ENCODE measurements at regions not wholly inside any gene's neighbourhood (a gene's known extent, or its start where the extent isn't known, plus 50 kb on each side); places are given as distances from the start of the nearest gene placed in this dataset.

GRCh38 chr13:50306156-50306555, 290.9 kb downstream of the KCNRG start:
- H3K36me3 Mint-ChIP-seq = peaks cover 7% of the 10 kb centered on the region
- H3K9me3 Mint-ChIP-seq = no peaks in the 10 kb centered on the region
- POLR2A ChIA-PET = no interaction called here
- H3K27me3 Mint-ChIP-seq = peaks cover 13% of the 10 kb centered on the region
- H3K4me1 Mint-ChIP-seq = peaks cover 7% of the 10 kb centered on the region
- H3K27ac Mint-ChIP-seq = no peak overlapping the region
- no peak overlapping the region for H3K4me3 Mint-ChIP-seq
- no peak for DNase-seq
- ATAC-seq (ENCODE audit: low read depth) = no peak

- no peak overlapping the region for H3K27ac Mint-ChIP-seq
- H3K36me3 Mint-ChIP-seq = peaks cover 7% of the 10 kb centered on the region
- H3K4me1 Mint-ChIP-seq = peaks cover 7% of the 10 kb centered on the region
- no peak for DNase-seq
- H3K9me3 Mint-ChIP-seq = no peaks in the 10 kb centered on the region
- no peak for ATAC-seq (ENCODE audit: low read depth)
- POLR2A ChIA-PET = no interaction called here
- no peak overlapping the region for H3K4me3 Mint-ChIP-seq
- peaks cover 5% of the 10 kb centered on the region for H3K27me3 Mint-ChIP-seq
Observed at GRCh38 chr13:50309318-50309717, 294.1 kb downstream of the KCNRG start.

DNA sequence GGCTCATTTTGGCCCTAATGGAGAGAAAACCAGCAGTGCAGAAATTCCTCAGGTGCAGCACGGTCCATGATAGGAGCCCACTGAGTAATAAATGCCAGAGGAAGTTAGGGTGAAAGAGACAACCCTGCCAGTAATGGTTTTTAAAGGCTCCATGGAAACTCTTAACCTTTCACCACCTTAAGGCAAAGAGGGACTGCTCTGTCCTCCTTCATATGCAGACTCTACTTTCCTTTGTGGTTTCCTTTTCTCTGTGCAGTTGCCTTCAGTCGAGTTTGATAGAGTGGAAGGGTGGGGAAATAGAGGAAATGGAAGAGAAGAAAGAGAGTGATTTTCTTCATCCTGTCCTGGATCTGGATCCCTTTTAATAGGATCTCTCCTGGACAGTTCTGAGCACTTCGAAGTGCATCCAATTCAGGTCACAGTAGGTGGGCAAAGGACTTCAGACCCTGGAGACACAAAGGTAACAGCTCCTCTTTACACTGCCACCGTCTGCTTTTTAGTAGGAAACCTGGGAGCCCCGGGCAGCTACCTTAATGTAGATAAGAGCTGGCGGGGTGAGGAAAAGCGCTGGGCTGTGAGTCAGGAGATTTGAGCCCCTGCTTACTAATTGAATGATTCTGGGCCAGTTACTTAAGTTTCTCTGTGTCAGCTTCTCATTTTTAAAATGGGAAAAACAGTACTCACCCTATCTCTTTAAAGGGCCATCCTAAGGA, 294.8 kb downstream of the KCNRG start:
- no peak overlapping the region for H3K27ac Mint-ChIP-seq
- POLR2A ChIA-PET = no interaction called here
- no peak for DNase-seq
- no peaks in the 10 kb centered on the region for H3K9me3 Mint-ChIP-seq
- peaks cover 7% of the 10 kb centered on the region for H3K4me1 Mint-ChIP-seq
- H3K27me3 Mint-ChIP-seq = peaks cover 5% of the 10 kb centered on the region
- H3K36me3 Mint-ChIP-seq = peaks cover 7% of the 10 kb centered on the region
- H3K4me3 Mint-ChIP-seq = no peak overlapping the region
- no peak for ATAC-seq (ENCODE audit: low read depth)

DNA sequence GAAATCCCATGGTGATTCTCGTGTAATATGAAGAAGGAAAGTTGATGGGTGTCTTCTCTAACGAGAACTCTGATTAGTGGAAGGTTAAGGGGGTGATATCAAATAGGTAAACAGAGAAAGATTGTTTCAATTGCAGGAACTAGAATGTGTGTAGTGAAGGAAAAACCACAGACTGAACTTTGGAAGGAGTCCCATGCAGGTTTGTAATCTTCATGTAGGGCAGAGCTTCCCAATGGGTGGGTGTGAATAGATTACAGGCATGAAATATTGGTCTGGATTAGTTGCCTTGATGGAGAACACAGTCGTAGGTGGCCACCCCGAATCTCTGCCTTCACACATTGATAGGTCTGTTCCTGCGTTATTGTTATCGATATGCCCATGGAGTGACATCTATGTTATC, 295.5 kb downstream of the KCNRG start:
- Mint-ChIP-seq H3K4me3 (no peak overlapping the region), H3K27me3 (peaks cover 7% of the 10 kb centered on the region), H3K9me3 (no peaks in the 10 kb centered on the region), H3K36me3 (peaks cover 7% of the 10 kb centered on the region), H3K27ac (no peak overlapping the region), H3K4me1 (peaks cover 7% of the 10 kb centered on the region)
- POLR2A ChIA-PET = no interaction called here
- no peak for ATAC-seq (ENCODE audit: low read depth)
- no peak for DNase-seq

DNA sequence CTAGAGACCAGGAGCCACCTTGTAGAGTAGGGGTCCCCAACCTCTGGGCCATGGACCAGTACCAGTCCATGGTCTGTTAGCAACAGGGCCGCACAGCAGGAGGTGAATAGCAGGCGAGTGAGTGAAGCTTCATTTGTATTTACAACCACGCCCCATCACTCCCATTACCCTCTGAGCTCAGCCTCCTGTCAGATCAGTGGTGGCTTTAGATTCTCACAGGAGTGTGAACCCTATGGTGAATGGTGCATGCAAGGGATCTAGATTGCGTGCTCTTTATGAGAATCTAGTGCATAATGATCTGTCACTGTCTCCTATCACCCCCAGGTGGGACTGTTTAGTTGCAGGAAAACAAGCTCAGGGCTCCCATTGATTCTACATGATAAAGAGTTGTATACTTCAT, 303.6 kb downstream of the KCNRG start:
- peaks cover 11% of the 10 kb centered on the region for H3K4me1 Mint-ChIP-seq
- no peak for DNase-seq
- no peak overlapping the region for H3K27ac Mint-ChIP-seq
- no peaks in the 10 kb centered on the region for H3K36me3 Mint-ChIP-seq
- no peaks in the 10 kb centered on the region for H3K9me3 Mint-ChIP-seq
- H3K4me3 Mint-ChIP-seq = no peak overlapping the region
- peaks cover 4% of the 10 kb centered on the region for H3K27me3 Mint-ChIP-seq
- POLR2A ChIA-PET = no interaction called here
- ATAC-seq (ENCODE audit: low read depth) = no peak

DNA sequence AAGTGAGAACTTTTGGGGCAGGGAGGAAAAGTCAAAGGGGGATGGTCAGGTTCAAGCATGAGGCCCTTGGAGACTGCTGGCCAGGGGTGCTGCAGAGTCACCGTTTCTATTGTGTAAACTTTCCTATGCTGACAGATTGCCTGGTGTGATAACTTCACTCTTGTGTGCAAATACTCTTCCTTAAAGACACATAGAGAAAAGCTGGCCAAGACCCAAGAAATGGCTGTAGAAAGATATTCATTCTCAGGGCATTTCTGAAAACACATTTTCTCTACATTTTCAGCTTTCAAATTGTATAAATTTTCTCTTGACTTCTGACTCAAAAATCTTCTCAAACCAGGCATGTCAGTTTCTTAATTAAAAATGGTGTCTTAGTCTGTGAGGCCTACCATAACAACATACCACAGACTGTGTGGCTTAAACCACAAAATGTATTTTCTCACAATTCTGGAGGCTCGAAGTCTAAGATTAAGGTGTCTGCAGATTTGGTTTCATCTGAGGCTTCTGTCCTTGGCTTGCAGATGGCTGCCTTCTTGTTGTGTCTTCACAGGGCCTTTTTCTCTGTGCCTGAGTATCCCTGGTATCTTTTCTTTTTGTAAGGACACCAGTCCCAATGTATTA, 304.5 kb downstream of the KCNRG start:
- H3K27ac Mint-ChIP-seq = peak overlapping the region; percentile 67
- H3K4me1 Mint-ChIP-seq = peaks cover 11% of the 10 kb centered on the region
- ATAC-seq (ENCODE audit: low read depth) (peak; percentile 45), DNase-seq (no peak)
- peaks cover 4% of the 10 kb centered on the region for H3K27me3 Mint-ChIP-seq
- POLR2A ChIA-PET = no interaction called here
- no peak overlapping the region for H3K4me3 Mint-ChIP-seq
- peaks cover 3% of the 10 kb centered on the region for H3K36me3 Mint-ChIP-seq
- H3K9me3 Mint-ChIP-seq = peaks cover 2% of the 10 kb centered on the region

DNA sequence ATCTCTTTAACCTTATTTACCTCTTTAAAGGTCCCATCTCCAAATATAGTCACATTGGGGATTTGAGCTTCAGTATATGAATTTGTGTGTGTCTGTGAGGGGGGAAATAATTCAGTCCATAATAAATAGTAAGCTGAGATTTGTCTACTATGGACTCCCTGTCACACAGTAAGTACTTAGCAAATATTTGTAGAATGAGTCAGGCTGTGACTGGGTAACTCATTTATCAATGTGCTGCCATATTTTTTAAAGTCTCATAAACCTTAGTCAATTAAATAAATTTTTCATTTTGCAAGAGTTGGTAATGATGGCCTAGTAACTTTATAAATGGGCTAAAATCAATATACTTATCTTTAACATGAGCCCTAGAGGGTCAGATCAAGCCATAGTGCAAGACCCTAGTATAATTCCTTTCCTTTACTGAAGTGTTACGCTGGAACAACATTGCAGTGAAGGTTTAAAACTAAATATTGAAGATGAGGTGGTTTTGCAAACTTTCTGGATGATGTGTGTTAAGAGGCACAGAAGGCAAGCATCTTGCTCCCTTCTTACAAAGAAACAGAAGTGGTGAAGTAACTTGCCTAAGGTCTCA, 305.1 kb downstream of the KCNRG start:
- H3K27me3 Mint-ChIP-seq = peaks cover 4% of the 10 kb centered on the region
- H3K4me3 Mint-ChIP-seq = no peak overlapping the region
- H3K9me3 Mint-ChIP-seq = peaks cover 2% of the 10 kb centered on the region
- ATAC-seq (ENCODE audit: low read depth) (no peak), DNase-seq (no peak)
- peaks cover 11% of the 10 kb centered on the region for H3K4me1 Mint-ChIP-seq
- no peak overlapping the region for H3K27ac Mint-ChIP-seq
- H3K36me3 Mint-ChIP-seq = peaks cover 3% of the 10 kb centered on the region
- POLR2A ChIA-PET = no interaction called here

DNA sequence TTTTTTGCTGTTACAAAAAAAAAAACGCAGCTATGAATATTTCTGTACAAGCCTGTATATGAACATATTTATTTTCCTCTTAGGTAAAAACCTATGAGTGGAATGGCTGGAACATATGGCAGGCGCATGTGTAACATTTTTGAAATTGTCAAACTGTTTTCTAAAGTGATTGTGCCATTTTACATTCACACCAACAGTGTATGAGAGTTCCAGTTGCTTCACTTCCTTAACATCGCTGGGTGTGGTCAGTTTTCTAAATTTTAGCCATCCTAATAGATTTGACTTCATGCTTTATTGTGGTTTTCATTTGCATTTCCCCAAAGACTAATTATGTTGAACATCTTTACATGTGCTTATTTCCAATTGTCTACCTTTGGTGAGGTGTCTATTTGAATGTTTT, 306.8 kb downstream of the KCNRG start:
- Mint-ChIP-seq H3K4me1 (peaks cover 13% of the 10 kb centered on the region), H3K27ac (no peak overlapping the region), H3K4me3 (no peak overlapping the region), H3K36me3 (peaks cover 3% of the 10 kb centered on the region), H3K9me3 (peaks cover 2% of the 10 kb centered on the region), H3K27me3 (peaks cover 6% of the 10 kb centered on the region)
- POLR2A ChIA-PET = no interaction called here
- DNase-seq = no peak
- no peak for ATAC-seq (ENCODE audit: low read depth)

- no peak for ATAC-seq (ENCODE audit: low read depth)
- Mint-ChIP-seq H3K4me1 (peaks cover 13% of the 10 kb centered on the region), H3K27me3 (peaks cover 11% of the 10 kb centered on the region), H3K27ac (no peak overlapping the region), H3K36me3 (peaks cover 3% of the 10 kb centered on the region), H3K4me3 (no peak overlapping the region), H3K9me3 (peaks cover 2% of the 10 kb centered on the region)
- no peak for DNase-seq
- POLR2A ChIA-PET = no interaction called here
Observed at GRCh38 chr13:50323440-50324065, 308.3 kb downstream of the KCNRG start.

- POLR2A ChIA-PET = no interaction called here
- no peak for ATAC-seq (ENCODE audit: low read depth)
- no peak for DNase-seq
- Mint-ChIP-seq H3K4me1 (peaks cover 2% of the 10 kb centered on the region), H3K27me3 (peaks cover 11% of the 10 kb centered on the region), H3K36me3 (peaks cover 3% of the 10 kb centered on the region), H3K9me3 (peaks cover 2% of the 10 kb centered on the region), H3K4me3 (no peak overlapping the region), H3K27ac (no peak overlapping the region)
Observed at GRCh38 chr13:50326271-50326670, 311.0 kb downstream of the KCNRG start.

GRCh38 chr13:50326811-50327210, 311.6 kb downstream of the KCNRG start:
- POLR2A ChIA-PET = no interaction called here
- no peak overlapping the region for H3K4me3 Mint-ChIP-seq

DNA sequence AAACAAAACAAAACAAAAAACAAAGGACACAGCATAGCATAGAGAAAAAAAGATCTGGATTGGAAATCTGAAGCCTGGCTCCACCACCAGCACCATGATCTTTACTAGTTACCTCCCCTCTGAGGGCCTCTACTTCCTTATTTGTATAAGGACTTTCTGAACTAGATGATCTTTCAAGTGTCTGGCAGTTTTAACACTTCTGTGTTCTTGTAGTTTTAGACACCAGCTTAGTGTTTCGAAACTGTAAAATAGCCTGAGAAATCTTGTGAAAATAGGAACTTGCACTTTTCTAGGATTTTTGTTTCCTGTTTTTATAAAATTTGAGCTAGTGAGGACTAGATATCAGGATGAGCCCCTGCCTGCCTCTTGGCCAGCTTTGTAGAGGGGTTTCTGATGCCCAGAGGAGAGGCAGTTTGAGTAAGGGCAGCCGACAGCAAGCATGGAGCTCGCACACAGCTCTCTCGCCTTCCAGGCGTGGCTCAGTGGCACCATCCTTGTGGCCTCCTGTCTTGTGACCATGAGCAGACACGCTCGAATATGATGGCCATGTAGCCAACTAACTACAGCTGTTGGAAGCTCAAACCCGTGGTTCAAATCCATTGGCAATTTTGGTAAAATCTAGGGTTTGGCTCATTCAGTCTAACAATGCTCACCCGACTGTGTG, 319.0 kb downstream of the KCNRG start:
- DNase-seq (no peak), ATAC-seq (ENCODE audit: low read depth) (no peak)
- no peak overlapping the region for H3K4me3 Mint-ChIP-seq
- H3K27me3 Mint-ChIP-seq = peaks cover 2% of the 10 kb centered on the region
- no peak overlapping the region for H3K27ac Mint-ChIP-seq
- H3K36me3 Mint-ChIP-seq = no peaks in the 10 kb centered on the region
- no peaks in the 10 kb centered on the region for H3K4me1 Mint-ChIP-seq
- POLR2A ChIA-PET = no interaction called here
- peaks cover 2% of the 10 kb centered on the region for H3K9me3 Mint-ChIP-seq

More at GRCh38 chr13:50326811-50327210, 311.6 kb downstream of the KCNRG start:
- DNase-seq (no peak), ATAC-seq (ENCODE audit: low read depth) (no peak)
- Mint-ChIP-seq H3K4me1 (peaks cover 2% of the 10 kb centered on the region), H3K27me3 (peaks cover 11% of the 10 kb centered on the region), H3K9me3 (peaks cover 2% of the 10 kb centered on the region), H3K36me3 (peaks cover 3% of the 10 kb centered on the region), H3K27ac (no peak overlapping the region)

DNA sequence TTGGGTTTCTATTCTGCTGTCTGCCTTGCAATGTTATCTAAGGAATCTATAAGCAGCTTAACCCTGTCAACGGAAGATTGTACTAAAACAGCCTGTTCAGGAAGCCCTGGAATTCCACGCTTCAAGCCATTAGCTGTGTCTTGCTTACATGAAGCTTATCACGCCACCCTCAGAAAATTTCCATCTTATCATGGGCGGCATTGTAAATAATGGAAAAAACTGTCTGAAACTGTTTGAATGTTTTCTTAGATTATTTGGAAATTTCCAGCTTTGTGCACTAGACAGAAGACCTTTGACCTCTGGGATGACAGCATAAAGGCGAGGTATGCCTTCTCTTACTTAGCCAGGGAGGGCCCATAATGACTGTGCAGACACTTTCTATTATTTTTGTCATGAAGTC, 319.7 kb downstream of the KCNRG start:
- DNase-seq (no peak), ATAC-seq (ENCODE audit: low read depth) (no peak)
- POLR2A ChIA-PET = no interaction called here
- peaks cover 2% of the 10 kb centered on the region for H3K9me3 Mint-ChIP-seq
- no peak overlapping the region for H3K27ac Mint-ChIP-seq
- H3K4me3 Mint-ChIP-seq = no peak overlapping the region
- peaks cover 2% of the 10 kb centered on the region for H3K27me3 Mint-ChIP-seq
- H3K36me3 Mint-ChIP-seq = no peaks in the 10 kb centered on the region
- no peaks in the 10 kb centered on the region for H3K4me1 Mint-ChIP-seq
